Endodermal cell (in vitro differentiated cells): ENCODE measurements at regions not wholly inside any gene's neighbourhood (a gene's known extent, or its start where the extent isn't known, plus 50 kb on each side); places are given as distances from the start of the nearest gene placed in this dataset.

Experiments used
- DNase-seq: peaks from one replicate; pipeline ENCODE4 v3.0.0-alpha.2; 2017
- H3K27ac ChIP-seq: 2 replicates; pipeline ENCODE4 v1.5.1; 2013; ENCODE audit warnings: mild to moderate bottlenecking, low read depth, low read length, moderate library complexity
- H3K27me3 ChIP-seq: 2 replicates; pipeline ENCODE4 v1.6.1; 2013; ENCODE audit warnings: mild to moderate bottlenecking, low read length, moderate library complexity; ENCODE audit not compliant: insufficient read depth, control insufficient read depth, poor library complexity, severe bottlenecking
- H3K36me3 ChIP-seq: 2 replicates; pipeline ENCODE4 v1.7.0; 2013; ENCODE audit warnings: mild to moderate bottlenecking, low read length, moderate library complexity; ENCODE audit not compliant: control insufficient read depth, insufficient read depth
- H3K4me1 ChIP-seq: one replicate; pipeline ENCODE4 v1.7.0; 2013; ENCODE audit warnings: low read length; ENCODE audit not compliant: control insufficient read depth, insufficient read depth
- H3K4me3 ChIP-seq: 2 replicates; pipeline ENCODE4 v1.5.1; 2013; ENCODE audit warnings: mild to moderate bottlenecking, low read length, moderate library complexity
- H3K9ac ChIP-seq: 2 replicates; pipeline ENCODE4 v1.6.1; 2013; ENCODE audit warnings: mild to moderate bottlenecking, low read length, moderate library complexity; ENCODE audit not compliant: poor library complexity, severe bottlenecking; ENCODE audit errors: extremely low read depth
- H3K9me3 ChIP-seq: 2 replicates; pipeline ENCODE4 v1.6.1; 2013; ENCODE audit warnings: mild to moderate bottlenecking, low read length, moderate library complexity; ENCODE audit not compliant: control insufficient read depth
- H3K27ac Mint-ChIP-seq: 2 replicates; pipeline ENCODE4 v1.8.0; 2020; ENCODE audit warnings: mixed read lengths
- H3K27me3 Mint-ChIP-seq: 2 replicates; pipeline ENCODE4 v1.8.0; 2021; ENCODE audit warnings: mild to moderate bottlenecking, mixed read lengths; ENCODE audit not compliant: insufficient read depth
- H3K36me3 Mint-ChIP-seq: 2 replicates; pipeline ENCODE4 v1.8.0; 2020; ENCODE audit warnings: low read depth, mixed read lengths
- H3K4me1 Mint-ChIP-seq: 2 replicates; pipeline ENCODE4 v1.8.0; 2020; ENCODE audit warnings: mixed read lengths
- H3K4me3 Mint-ChIP-seq: 2 replicates; pipeline ENCODE4 v1.8.0; 2020; ENCODE audit warnings: mild to moderate bottlenecking, moderate library complexity, mixed read lengths
- H3K9me3 Mint-ChIP-seq: 2 replicates; pipeline ENCODE4 v1.8.0; 2020; ENCODE audit warnings: mild to moderate bottlenecking, mixed read lengths
- WGBS, 2 experiments: methylation state at CpG; one replicate each; pipeline versions ENCODE4 v1.1.5 to v1.1.7; 2013; ENCODE audit warnings: missing lambda C conversion rate in 2 of 2, mixed read lengths in 1 of 2; ENCODE audit not compliant: insufficient coverage in 1 of 2, insufficient read length in 1 of 2; 5-methylcytosine and 5-hydroxymethylcytosine counted together
- TF ChIP-seq, protein P1 (sequence below): fragments of 200-600 bp; sonication (generic); conservative IDR thresholded peaks from 2 replicates; pipeline ENCODE4 v1.5.0; 2021; ENCODE audit warnings: antibody characterized with exemption, mild to moderate bottlenecking

DNA sequence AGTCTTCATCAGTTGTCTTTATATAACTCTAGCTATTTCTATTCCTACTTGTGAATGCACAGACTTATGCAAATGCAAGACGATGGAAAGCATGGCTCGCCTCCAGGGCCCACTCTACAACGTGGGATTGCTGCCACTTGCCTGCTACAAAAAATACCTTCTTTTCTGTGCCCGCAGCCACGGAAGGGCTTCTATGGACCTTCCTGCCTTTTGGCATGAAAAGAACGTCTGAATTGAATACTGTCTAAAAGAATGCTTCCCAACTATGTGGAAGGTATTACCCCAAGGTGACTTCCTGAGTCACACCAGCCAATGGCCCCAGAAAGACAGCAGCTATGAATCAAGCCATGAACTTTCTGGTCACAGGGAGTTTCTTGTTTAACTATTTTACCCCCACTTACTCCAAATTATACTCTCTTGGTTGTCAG, 261.2 kb downstream of the HIVEP2 start:
- no peaks in the 10 kb centered on the region for H3K27me3 ChIP-seq
- no peak overlapping the region for H3K27ac ChIP-seq
- H3K36me3 ChIP-seq = no peaks in the 10 kb centered on the region
- Mint-ChIP-seq H3K27me3 (no peaks in the 10 kb centered on the region), H3K4me1 (no peaks in the 10 kb centered on the region), H3K27ac (no peak overlapping the region), H3K36me3 (no peaks in the 10 kb centered on the region), H3K4me3 (no peak overlapping the region), H3K9me3 (no peaks in the 10 kb centered on the region)
- 91 to 98% methylated on average over 5 to 6 of the region's 6 CpGs for WGBS, 2 experiments
- H3K9me3 ChIP-seq = no peaks in the 10 kb centered on the region
- TF ChIP-seq, protein P1, sequence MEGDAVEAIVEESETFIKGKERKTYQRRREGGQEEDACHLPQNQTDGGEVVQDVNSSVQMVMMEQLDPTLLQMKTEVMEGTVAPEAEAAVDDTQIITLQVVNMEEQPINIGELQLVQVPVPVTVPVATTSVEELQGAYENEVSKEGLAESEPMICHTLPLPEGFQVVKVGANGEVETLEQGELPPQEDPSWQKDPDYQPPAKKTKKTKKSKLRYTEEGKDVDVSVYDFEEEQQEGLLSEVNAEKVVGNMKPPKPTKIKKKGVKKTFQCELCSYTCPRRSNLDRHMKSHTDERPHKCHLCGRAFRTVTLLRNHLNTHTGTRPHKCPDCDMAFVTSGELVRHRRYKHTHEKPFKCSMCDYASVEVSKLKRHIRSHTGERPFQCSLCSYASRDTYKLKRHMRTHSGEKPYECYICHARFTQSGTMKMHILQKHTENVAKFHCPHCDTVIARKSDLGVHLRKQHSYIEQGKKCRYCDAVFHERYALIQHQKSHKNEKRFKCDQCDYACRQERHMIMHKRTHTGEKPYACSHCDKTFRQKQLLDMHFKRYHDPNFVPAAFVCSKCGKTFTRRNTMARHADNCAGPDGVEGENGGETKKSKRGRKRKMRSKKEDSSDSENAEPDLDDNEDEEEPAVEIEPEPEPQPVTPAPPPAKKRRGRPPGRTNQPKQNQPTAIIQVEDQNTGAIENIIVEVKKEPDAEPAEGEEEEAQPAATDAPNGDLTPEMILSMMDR = no peak
- no peak overlapping the region for H3K9ac ChIP-seq
- H3K4me3 ChIP-seq = no peak overlapping the region
- no peak for DNase-seq
- H3K4me1 ChIP-seq = no peaks in the 10 kb centered on the region

GRCh38 chr6:142684371-142684770, 260.6 kb downstream of the HIVEP2 start:
- no peak overlapping the region for H3K9ac ChIP-seq
- H3K9me3 Mint-ChIP-seq = no peaks in the 10 kb centered on the region
- 90 to 98% methylated on average over 1 of the region's 1 CpG for WGBS, 2 experiments

GRCh38 chr6:142685852-142686506, 259.0 kb downstream of the HIVEP2 start:
- Histone ChIP-seq H3K4me3 (no peak overlapping the region), H3K27ac (no peak overlapping the region), H3K9ac (no peak overlapping the region), H3K4me1 (no peaks in the 10 kb centered on the region), H3K36me3 (no peaks in the 10 kb centered on the region), H3K9me3 (no peaks in the 10 kb centered on the region), H3K27me3 (no peaks in the 10 kb centered on the region)
- Mint-ChIP-seq H3K36me3 (no peaks in the 10 kb centered on the region), H3K27ac (no peak overlapping the region), H3K4me1 (no peaks in the 10 kb centered on the region), H3K9me3 (no peaks in the 10 kb centered on the region), H3K27me3 (no peaks in the 10 kb centered on the region), H3K4me3 (no peak overlapping the region)
- 91 to 100% methylated on average over 1 to 4 of the region's 4 CpGs for WGBS, 2 experiments
- no peak for DNase-seq
- TF ChIP-seq, protein P1 = no peak

More at GRCh38 chr6:142684371-142684770, 260.6 kb downstream of the HIVEP2 start:
- H3K4me3 Mint-ChIP-seq = no peak overlapping the region
- TF ChIP-seq, protein P1 = no peak
- H3K27me3 Mint-ChIP-seq = no peaks in the 10 kb centered on the region
- Histone ChIP-seq H3K9me3 (no peaks in the 10 kb centered on the region), H3K4me3 (no peak overlapping the region), H3K36me3 (no peaks in the 10 kb centered on the region), H3K27me3 (no peaks in the 10 kb centered on the region), H3K4me1 (no peaks in the 10 kb centered on the region), H3K27ac (no peak overlapping the region)
- no peaks in the 10 kb centered on the region for H3K36me3 Mint-ChIP-seq
- no peak for DNase-seq
- H3K27ac Mint-ChIP-seq = no peak overlapping the region
- no peaks in the 10 kb centered on the region for H3K4me1 Mint-ChIP-seq
